ENCODE measurements at regions not wholly inside any gene's neighbourhood (a gene's known extent, or its start where the extent isn't known, plus 50 kb on each side); places are given as distances from the start of the nearest gene placed in this dataset.

- TF ChIP-seq CTCF (conservative IDR thresholded peaks at IDR 0.05) (no peak), EZH2 (IDR thresholded peaks at IDR 0.05; ENCODE audit: low read depth) (no peak)
These were observed 200.8 kb downstream of the SPATA18 start for GRCh38 chr4:52251864-52252263.

Data from PC-9 (cell line).